H1 (cell line): ENCODE measurements at regions not wholly inside any gene's neighbourhood (a gene's known extent, or its start where the extent isn't known, plus 50 kb on each side); places are given as distances from the start of the nearest gene placed in this dataset.

ENCODE experiments used
- CTCF ChIA-PET: fragments of 300-600 bp; sonication (Branson Sonifier 250); formaldehyde crosslinking; loops from one replicate; lab custom pipeline; 2021; ENCODE audit not compliant: partially characterized antibody; lab: Charles Lee
- POLR2A ChIA-PET: fragments of 300-600 bp; sonication (Branson Sonifier 250); formaldehyde crosslinking; loops from one replicate; lab custom pipeline; 2021; ENCODE audit warnings: inconsistent platforms; ENCODE audit not compliant: partially characterized antibody; lab: Charles Lee
- DNase-seq, 2 experiments: peaks; one replicate each; pipeline versions ENCODE4 v3.0.0 to v3.0.0-alpha.2; 2010 to 2022; ENCODE audit warnings: low spot score in 2 of 2, low read depth in 1 of 2, mixed read lengths in 1 of 2
- FAIRE-seq: peaks from 2 replicates; lab custom pipeline; 2011; peaks lifted over from hg19 to GRCh38; lab: Jason Lieb, UNC
- H2AFZ ChIP-seq: 2 replicates; pipeline ENCODE4 v1.8.1; 2012; ENCODE audit warnings: low read length, inconsistent platforms
- H2AK5ac ChIP-seq: 2 replicates; pipeline ENCODE4 v1.6.1; 2013; ENCODE audit warnings: low read depth, low read length
- H2BK120ac ChIP-seq: replicated peaks from 2 replicates; pipeline ENCODE3; 2013; ENCODE audit warnings: low read depth, low read length, inconsistent platforms
- H2BK12ac ChIP-seq: 2 replicates; pipeline ENCODE4 v1.6.1; 2013; ENCODE audit warnings: low read depth, low read length
- H2BK15ac ChIP-seq: 2 replicates; pipeline ENCODE4 v1.6.1; 2013; ENCODE audit warnings: low read length
- H2BK20ac ChIP-seq: 2 replicates; pipeline ENCODE4 v1.6.1; 2013; ENCODE audit warnings: low read length
- H2BK5ac ChIP-seq: 2 replicates; pipeline ENCODE4 v1.6.1; 2013; ENCODE audit warnings: low read depth, low read length
- H3K14ac ChIP-seq: 2 replicates; pipeline ENCODE4 v1.6.1; 2013; ENCODE audit warnings: inconsistent platforms; ENCODE audit not compliant: insufficient read length
- H3K18ac ChIP-seq: 2 replicates; pipeline ENCODE4 v1.6.1; 2013; ENCODE audit warnings: low read length; ENCODE audit errors: extremely low read depth
- H3K23ac ChIP-seq: 2 replicates; pipeline ENCODE4 v1.6.1; 2013; ENCODE audit warnings: inconsistent platforms; ENCODE audit not compliant: insufficient read length
- H3K23me2 ChIP-seq: 2 replicates; pipeline ENCODE4 v1.6.1; 2013; ENCODE audit warnings: low read depth, low read length
- H3K27ac ChIP-seq: 2 replicates; pipeline ENCODE4 v1.6.1; 2011; ENCODE audit warnings: low read depth, low read length, inconsistent platforms
- H3K27me3 ChIP-seq, 4 experiments: replicated peaks in 1 of 4; 1 replicate in 1 of 4; 2 replicates in 3 of 4; pipeline versions ENCODE4 v1.6.1 to v1.8.1; 2011 to 2013; ENCODE audit warnings: low read length in 3 of 4, mild to moderate bottlenecking in 3 of 4, inconsistent platforms in 2 of 4, mixed read lengths in 2 of 4, moderate library complexity in 1 of 4; ENCODE audit not compliant: control insufficient read depth in 3 of 4, insufficient read depth in 3 of 4; ENCODE audit errors: extremely low read depth in 1 of 4
- H3K36me3 ChIP-seq, 4 experiments: 2 replicates each; pipeline versions ENCODE4 v1.6.1 to v1.8.1; 2011 to 2013; ENCODE audit warnings: mild to moderate bottlenecking in 4 of 4, low read length in 3 of 4, moderate library complexity in 2 of 4, control low read depth in 1 of 4, inconsistent platforms in 1 of 4; ENCODE audit not compliant: insufficient read depth in 4 of 4, control insufficient read depth in 2 of 4
- H3K4ac ChIP-seq: replicated peaks from 2 replicates; pipeline ENCODE3; 2013; ENCODE audit warnings: low read length, low read depth, mixed read lengths, inconsistent platforms; ENCODE audit not compliant: insufficient read length
- H3K4me1 ChIP-seq, 4 experiments: replicated peaks in 1 of 4; 1 replicate in 1 of 4; 2 replicates in 3 of 4; pipeline versions ENCODE4 v1.6.1 to v1.8.1; 2011 to 2013; ENCODE audit warnings: low read length in 3 of 4, inconsistent platforms in 2 of 4, mixed read lengths in 1 of 4; ENCODE audit not compliant: insufficient read depth in 4 of 4, control insufficient read depth in 3 of 4
- H3K4me2 ChIP-seq, 2 experiments: 2 replicates each; pipeline versions ENCODE4 v1.6.1 to v1.8.1; 2011 to 2013; ENCODE audit warnings: low read depth in 2 of 2, low read length in 2 of 2, control low read depth in 1 of 2, inconsistent platforms in 1 of 2, mild to moderate bottlenecking in 1 of 2; ENCODE audit not compliant: insufficient read depth in 1 of 2
- H3K4me3 ChIP-seq, 4 experiments: fragments of 200-600, 300-600 bp in 1 of 4; sonication (generic), shearing (Covaris generic), sonication (Bioruptor Twin) in 1 of 4; 2 replicates each; pipeline versions ENCODE4 v1.5.1 to v1.8.1; 2011 to 2016; ENCODE audit warnings: low read length in 4 of 4, low read depth in 3 of 4, control low read depth in 2 of 4, inconsistent platforms in 2 of 4, mild to moderate bottlenecking in 2 of 4, mixed read lengths in 1 of 4, moderate library complexity in 1 of 4; ENCODE audit not compliant: insufficient read depth in 2 of 4; ENCODE audit errors: extremely low read depth in 1 of 4
- H3K56ac ChIP-seq: replicated peaks from 2 replicates; pipeline ENCODE3; 2013; ENCODE audit warnings: low read depth, mild to moderate bottlenecking, mixed read lengths, low read length, inconsistent platforms; ENCODE audit not compliant: insufficient read length
- H3K79me1 ChIP-seq: 2 replicates; pipeline ENCODE4 v1.6.1; 2013; ENCODE audit warnings: low read depth, low read length, control low read depth
- H3K79me2 ChIP-seq, 2 experiments: 2 replicates each; pipeline versions ENCODE4 v1.6.1 to v1.8.1; 2012 to 2013; ENCODE audit warnings: low read length in 2 of 2, mild to moderate bottlenecking in 2 of 2, inconsistent platforms in 1 of 2; ENCODE audit not compliant: insufficient read depth in 2 of 2, control insufficient read depth in 1 of 2
- H3K9ac ChIP-seq, 4 experiments: replicated peaks in 1 of 4; 1 replicate in 1 of 4; 2 replicates in 3 of 4; pipeline versions ENCODE4 v1.6.1 to v1.8.1; 2011 to 2013; ENCODE audit warnings: low read depth in 3 of 4, low read length in 3 of 4, control low read depth in 2 of 4, mild to moderate bottlenecking in 2 of 4, moderate library complexity in 2 of 4, inconsistent platforms in 1 of 4; ENCODE audit errors: extremely low read depth in 1 of 4
- H3K9me3 ChIP-seq, 2 experiments: 2 replicates each; pipeline versions ENCODE4 v1.6.1 to v1.8.1; 2012 to 2013; ENCODE audit warnings: mild to moderate bottlenecking in 2 of 2, moderate library complexity in 2 of 2, control low read depth in 1 of 2, inconsistent platforms in 1 of 2, low read depth in 1 of 2, low read length in 1 of 2, mixed read lengths in 1 of 2; ENCODE audit not compliant: insufficient read depth in 2 of 2
- H4K20me1 ChIP-seq, 2 experiments: replicated peaks in 1 of 2; 2 replicates each; pipeline versions ENCODE3 to v1.8.1; 2011 to 2013; ENCODE audit warnings: inconsistent platforms in 2 of 2, low read length in 2 of 2, mild to moderate bottlenecking in 1 of 2; ENCODE audit not compliant: insufficient read depth in 2 of 2, control insufficient read depth in 1 of 2
- H4K5ac ChIP-seq: 2 replicates; pipeline ENCODE4 v1.6.1; 2013; ENCODE audit warnings: low read length, low read depth, mixed read lengths, inconsistent platforms; ENCODE audit not compliant: insufficient read length
- H4K8ac ChIP-seq: 2 replicates; pipeline ENCODE4 v1.8.0; 2013; ENCODE audit warnings: mild to moderate bottlenecking, moderate library complexity, low read length, inconsistent platforms; ENCODE audit not compliant: insufficient read depth; ENCODE audit errors: extremely low read depth
- H4K91ac ChIP-seq: replicated peaks from 2 replicates; pipeline ENCODE3; 2013; ENCODE audit warnings: low read length, mixed read lengths, inconsistent platforms; ENCODE audit not compliant: insufficient read length
- ASH2L ChIP-seq: fragments of 200-600, 300-600 bp; sonication (generic); IDR thresholded peaks from one replicate; pipeline ENCODE4 v1.7.1; 2017; ENCODE audit warnings: low read length
- ATF3 ChIP-seq: IDR thresholded peaks from 2 replicates; pipeline ENCODE4 v1.6.1; 2011; ENCODE audit warnings: low read depth, mild to moderate bottlenecking, low read length; ENCODE audit not compliant: insufficient read depth
- CEBPB ChIP-seq: IDR thresholded peaks from 2 replicates; pipeline ENCODE4 v1.6.1; 2012; ENCODE audit warnings: low read depth, low read length
- GABPA ChIP-seq: IDR thresholded peaks from 2 replicates; pipeline ENCODE4 v1.6.1; 2011; ENCODE audit warnings: mild to moderate bottlenecking, low read length, moderate library complexity, borderline replicate concordance; ENCODE audit not compliant: insufficient read depth
- GTF2F1 ChIP-seq: IDR thresholded peaks from 2 replicates; pipeline ENCODE4 v1.6.1; 2012; ENCODE audit warnings: low read depth, low read length, improper control_type of control experiment, borderline replicate concordance
- KDM5A ChIP-seq: fragments of 200-600 bp; IDR thresholded peaks from 2 replicates; pipeline ENCODE4 v1.7.1; 2012; ENCODE audit warnings: mild to moderate bottlenecking, low read length, inconsistent platforms, mixed read lengths
- MAFK ChIP-seq: IDR thresholded peaks from 2 replicates; pipeline ENCODE4 v1.6.1; 2012; ENCODE audit warnings: low read depth, mild to moderate bottlenecking, improper control_type of control experiment, low read length
- PHF8 ChIP-seq: fragments of 200-600 bp; sonication (generic); conservative IDR thresholded peaks from 2 replicates; pipeline ENCODE4 v1.7.1; 2012; ENCODE audit warnings: low read depth, mild to moderate bottlenecking, inconsistent platforms, low read length, moderate library complexity
- SP1 ChIP-seq: IDR thresholded peaks from 2 replicates; pipeline ENCODE4 v1.6.1; 2011; ENCODE audit warnings: low read depth, low read length
- TAF7 ChIP-seq: optimal IDR thresholded peaks from 2 replicates; pipeline ENCODE3; 2011; ENCODE audit warnings: low read depth, mild to moderate bottlenecking, inconsistent platforms, low read length, moderate library complexity, borderline replicate concordance
- TEAD4 ChIP-seq: IDR thresholded peaks from 2 replicates; pipeline ENCODE4 v1.6.1; 2012; ENCODE audit warnings: low read depth, low read length, inconsistent platforms, mixed read lengths
- USF2 ChIP-seq: IDR thresholded peaks from 2 replicates; pipeline ENCODE4 v1.6.1; 2011; ENCODE audit warnings: low read length, improper control_type of control experiment
- WGBS, 2 experiments: shearing (Covaris generic) in 1 of 2; methylation state at CpG; one replicate each; pipeline versions ENCODE4 v1.1.6 to v1.1.7; 2013 to 2015; ENCODE audit warnings: low lambda C conversion rate in 2 of 2, mixed read lengths in 2 of 2, inconsistent platforms in 1 of 2, low coverage in 1 of 2, missing lambda C conversion rate in 1 of 2; ENCODE audit not compliant: insufficient replicate concordance in 2 of 2, insufficient coverage in 1 of 2, insufficient read length in 1 of 2; ENCODE audit errors: extremely low coverage in 1 of 2, missing lambda C conversion rate in 1 of 2; 5-methylcytosine and 5-hydroxymethylcytosine counted together

DNA sequence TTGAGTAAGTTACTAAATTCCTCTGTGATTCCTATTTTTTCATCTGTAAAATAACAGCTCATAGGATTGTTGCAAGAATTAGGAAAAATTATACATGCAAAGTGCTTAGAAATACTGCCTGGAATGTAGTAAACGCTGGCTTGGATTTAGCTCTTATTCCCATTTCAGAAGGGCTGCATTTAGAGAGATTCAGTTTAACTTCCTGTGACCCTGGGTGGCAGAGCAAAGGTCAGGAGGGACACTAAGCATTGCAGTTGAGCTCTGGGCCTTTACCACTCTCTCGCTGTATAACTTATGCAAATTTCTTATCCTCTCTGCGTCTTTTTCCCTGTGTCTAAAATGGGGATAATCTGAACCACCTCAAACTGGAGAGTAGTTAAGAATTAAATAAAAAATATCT lies 241.0 kb upstream of the POU3F1 start:
- Histone ChIP-seq H2AK5ac (no peak overlapping the region), H3K9ac (no peak overlapping the region), H4K91ac (no peak overlapping the region), H2BK12ac (no peak overlapping the region), H3K4me3 (no peak overlapping the region), H3K79me2 (no peaks in the 10 kb centered on the region), H3K9me3 (no peaks in the 10 kb centered on the region), H2BK15ac (no peak overlapping the region), H3K27me3 (peaks cover 0 to 2% (median 0%) of the 10 kb centered on the region in 4 experiments; a peak in 2 of 7 replicates), H3K79me1 (no peaks in the 10 kb centered on the region), H3K14ac (no peak overlapping the region), H3K23me2 (no peaks in the 10 kb centered on the region), H3K4ac (no peak overlapping the region), H3K4me2 (no peak overlapping the region), H2AFZ (no peak overlapping the region), H4K5ac (no peak overlapping the region), H3K36me3 (no peaks in the 10 kb centered on the region), H3K56ac (no peak overlapping the region), H3K4me1 (peaks cover 10 to 34% (median 21%) of the 10 kb centered on the region in 4 experiments), H2BK20ac (no peak overlapping the region), H2BK5ac (no peak overlapping the region), H4K8ac (no peak overlapping the region), H3K23ac (no peak overlapping the region), H3K27ac (no peak overlapping the region), H2BK120ac (no peak overlapping the region), H3K18ac (no peak overlapping the region), H4K20me1 (no peaks in the 10 kb centered on the region)
- FAIRE-seq (no peak), DNase-seq (peak in 1 of 2 experiments; percentile 11)
- WGBS, 2 experiments, result 60% methylated on average over 3 of the region's 3 CpGs; no CpG with 5 or more reads in 1 of the 2 experiments
- POLR2A ChIA-PET, result interaction anchor here (0.6 to 3.1 kb wide), 4 partner anchors 9 to 259 kb away, joined by 3 to 15 read pairs (median 4); no protein-coding TSS in a partner anchor
- TF ChIP-seq KDM5A (no peak), SP1 (no peak), PHF8 (no peak), MAFK (no peak), TEAD4 (no peak), ASH2L (no peak), USF2 (no peak), CEBPB (no peak), ATF3 (no peak), GABPA (no peak), TAF7 (no peak), GTF2F1 (no peak)
- CTCF ChIA-PET, result interaction anchor here (0.6 to 1.6 kb wide), 4 partner anchors 148 to 600 kb away, joined by 4 to 5 read pairs (median 4); no protein-coding TSS in a partner anchor
